ENCODE measurements at regions not wholly inside any gene's neighbourhood (a gene's known extent, or its start where the extent isn't known, plus 50 kb on each side); places are given as distances from the start of the nearest gene placed in this dataset.
A peak's percentile ranks its signal among the peaks of the same experiment; 100 is the strongest.

GRCh38 chr4:187042251-187042650 is 318.6 kb upstream of the FAT1 start:
- peaks cover 0 to 14% (median 4%) of the 10 kb centered on the region in 11 experiments; a peak in 6 of 22 replicates for H3K9me3 ChIP-seq (replicated peaks in 1 of 11)
- no peak overlapping the region for H3K4me3 ChIP-seq
- H3K4me1 ChIP-seq: no peaks in the 10 kb centered on the region
- no peak overlapping the region for H3K27ac ChIP-seq
- H3K9ac ChIP-seq: no peak overlapping the region
- no peaks in the 10 kb centered on the region for H3K27me3 ChIP-seq
- TF ChIP-seq Cebpa-rat (IDR thresholded peaks at IDR 0.05): no peak
- H3K36me3 ChIP-seq: no peaks in the 10 kb centered on the region
- H3K4me2 ChIP-seq: no peak overlapping the region
- no peaks in the 10 kb centered on the region for H4K20me1 ChIP-seq

GRCh38 chr4:187046471-187046870 is 322.8 kb upstream of the FAT1 start:
- TF ChIP-seq Cebpa-rat (IDR thresholded peaks at IDR 0.05): no peak

DNA sequence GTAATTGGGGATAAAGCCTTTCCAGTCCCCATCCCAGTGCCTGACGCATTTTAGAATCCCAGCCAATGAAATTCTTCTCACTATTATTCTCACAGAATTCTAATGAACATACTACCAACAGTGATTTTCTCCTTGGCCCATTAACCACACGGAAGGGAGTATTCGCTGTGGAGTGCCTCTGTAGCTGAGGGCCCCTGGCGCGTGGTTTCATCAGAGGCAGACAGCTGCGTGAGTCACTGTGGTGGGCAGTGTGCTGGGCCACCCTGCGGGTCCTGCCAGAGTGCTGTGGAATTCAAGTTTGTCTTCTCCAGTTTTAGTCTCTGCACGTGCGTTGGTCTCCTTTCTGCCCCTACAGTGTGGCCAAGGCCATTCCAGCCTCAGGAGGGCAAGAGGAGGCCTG is 335.4 kb upstream of the FAT1 start:
- Histone ChIP-seq H3K9ac (no peak overlapping the region), H3K9me3 (replicated peaks in 1 of 11) (peaks cover 0 to 36% (median 11%) of the 10 kb centered on the region in 11 experiments; a peak in 15 of 22 replicates), H3K27ac (no peak overlapping the region), H4K20me1 (no peaks in the 10 kb centered on the region), H3K4me1 (peaks cover 11 to 29% (median 27%) of the 10 kb centered on the region in 10 experiments; a peak in 19 of 20 replicates), H3K4me2 (peak overlapping the region in 7 of 11 experiments; percentile 28 to 75 (median 70); a peak in 10 of 22 replicates), H3K4me3 (no peak overlapping the region), H3K36me3 (no peaks in the 10 kb centered on the region), H3K27me3 (no peaks in the 10 kb centered on the region)
- no peak for TF ChIP-seq Cebpa-rat (IDR thresholded peaks at IDR 0.05)

More at GRCh38 chr4:187046471-187046870, 322.8 kb upstream of the FAT1 start:
- Histone ChIP-seq H3K4me1 (no peaks in the 10 kb centered on the region), H3K9me3 (replicated peaks in 1 of 11) (peaks cover 0 to 18% (median 4%) of the 10 kb centered on the region in 11 experiments; a peak in 5 of 22 replicates), H4K20me1 (no peaks in the 10 kb centered on the region), H3K4me2 (no peak overlapping the region), H3K27me3 (no peaks in the 10 kb centered on the region), H3K27ac (no peak overlapping the region), H3K4me3 (no peak overlapping the region), H3K9ac (no peak overlapping the region), H3K36me3 (no peaks in the 10 kb centered on the region)

- Histone ChIP-seq H3K4me2 (peak overlapping the region; percentile 28 to 75 (median 62)), H3K36me3 (no peaks in the 10 kb centered on the region), H4K20me1 (no peaks in the 10 kb centered on the region), H3K9ac (no peak overlapping the region), H3K27ac (no peak overlapping the region), H3K9me3 (replicated peaks in 1 of 11) (peaks cover 0 to 41% (median 12%) of the 10 kb centered on the region in 11 experiments; a peak in 15 of 22 replicates), H3K4me3 (peak overlapping the region in 1 of 10 experiments; percentile 16; a peak in 1 of 20 replicates), H3K4me1 (peaks cover 11 to 29% (median 27%) of the 10 kb centered on the region in 10 experiments; a peak in 19 of 20 replicates), H3K27me3 (no peaks in the 10 kb centered on the region)
- TF ChIP-seq Cebpa-rat (IDR thresholded peaks at IDR 0.05): no peak
Observed at GRCh38 chr4:187059895-187060294, 336.2 kb upstream of the FAT1 start.

DNA sequence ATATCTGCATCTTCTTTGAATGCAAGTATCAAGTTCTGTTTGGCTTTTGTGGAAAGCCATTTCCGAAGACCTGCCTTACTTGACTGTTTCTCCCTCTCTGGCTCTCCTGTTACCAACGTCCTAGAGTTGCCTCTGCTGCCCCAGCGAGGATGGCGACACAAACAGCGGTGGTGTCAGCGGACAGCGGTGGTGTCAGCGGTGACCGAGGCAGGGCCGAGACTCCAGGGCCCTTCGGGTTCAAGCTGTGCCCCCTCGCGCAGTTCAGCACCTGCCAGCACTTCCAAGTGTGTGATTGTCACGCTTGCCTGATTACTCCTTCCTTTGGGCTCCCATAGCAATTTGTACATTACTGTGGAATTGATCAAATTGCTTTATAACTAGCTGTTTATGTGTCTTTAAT is 336.9 kb upstream of the FAT1 start:
- H3K4me1 ChIP-seq: peaks cover 11 to 29% (median 27%) of the 10 kb centered on the region in 10 experiments; a peak in 19 of 20 replicates
- no peak for TF ChIP-seq Cebpa-rat (IDR thresholded peaks at IDR 0.05)
- H3K27ac ChIP-seq: no peak overlapping the region
- peak overlapping the region; percentile 28 to 75 (median 62); a peak in 20 of 22 replicates for H3K4me2 ChIP-seq
- peaks cover 0 to 41% (median 12%) of the 10 kb centered on the region in 11 experiments; a peak in 15 of 22 replicates for H3K9me3 ChIP-seq (replicated peaks in 1 of 11)
- no peaks in the 10 kb centered on the region for H3K27me3 ChIP-seq
- no peak overlapping the region for H3K9ac ChIP-seq
- no peaks in the 10 kb centered on the region for H4K20me1 ChIP-seq
- H3K4me3 ChIP-seq: no peak overlapping the region
- H3K36me3 ChIP-seq: no peaks in the 10 kb centered on the region

DNA sequence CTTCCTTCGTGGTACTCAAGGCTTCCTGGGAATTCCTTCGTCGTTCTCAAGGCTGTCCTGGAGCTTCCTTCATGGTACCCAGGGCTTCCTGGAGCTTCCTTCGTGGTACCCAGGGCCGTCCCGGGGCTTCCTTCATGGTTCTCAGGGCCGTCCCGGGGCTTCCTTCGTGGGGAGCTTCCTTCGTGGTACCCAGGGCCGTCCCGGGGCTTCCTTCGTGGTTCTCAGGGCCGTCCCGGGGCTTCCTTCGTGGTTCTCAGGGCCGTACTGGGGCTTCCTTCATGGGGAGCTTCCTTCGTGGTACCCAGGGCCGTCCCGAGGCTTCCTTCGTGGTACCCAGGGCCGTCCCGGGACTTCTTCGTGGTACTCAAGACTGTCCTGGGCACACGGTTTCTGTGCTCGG is 339.6 kb upstream of the FAT1 start:
- H3K4me1 ChIP-seq: peaks cover 11 to 29% (median 27%) of the 10 kb centered on the region in 10 experiments; a peak in 19 of 20 replicates
- no peak for TF ChIP-seq Cebpa-rat (IDR thresholded peaks at IDR 0.05)
- no peaks in the 10 kb centered on the region for H4K20me1 ChIP-seq
- H3K27ac ChIP-seq: no peak overlapping the region
- H3K36me3 ChIP-seq: no peaks in the 10 kb centered on the region
- 0 out of 22 replicates have a peak overlapping the region, but pooled peaks of 1 of the 11 experiments have one; percentile 15 for H3K4me2 ChIP-seq
- no peaks in the 10 kb centered on the region for H3K27me3 ChIP-seq
- H3K4me3 ChIP-seq: no peak overlapping the region
- H3K9ac ChIP-seq: no peak overlapping the region
- peaks cover 0 to 26% (median 12%) of the 10 kb centered on the region in 11 experiments; a peak in 15 of 22 replicates for H3K9me3 ChIP-seq (replicated peaks in 1 of 11)

GRCh38 chr4:187064033-187064432 is 340.4 kb upstream of the FAT1 start:
- no peaks in the 10 kb centered on the region for H3K27me3 ChIP-seq

DNA sequence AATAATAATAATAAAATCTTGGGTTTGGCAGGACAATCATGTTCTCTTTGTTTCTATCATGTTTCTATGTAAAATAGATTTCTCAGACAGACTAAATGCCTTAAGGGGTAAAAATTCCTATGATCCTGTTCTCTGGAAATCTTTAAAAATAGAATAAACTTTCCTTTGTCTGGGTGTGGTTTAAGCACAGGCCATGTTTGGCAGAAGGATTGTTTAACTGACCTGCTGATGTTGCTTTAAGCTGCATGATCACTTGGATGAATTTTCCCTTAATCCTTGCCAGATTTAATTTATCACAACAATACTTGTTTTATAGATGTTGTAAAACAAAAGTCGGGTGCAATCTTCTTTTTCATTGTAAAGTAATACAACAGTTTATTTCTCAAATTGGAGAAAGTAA is 341.7 kb upstream of the FAT1 start:
- H4K20me1 ChIP-seq: no peaks in the 10 kb centered on the region
- no peaks in the 10 kb centered on the region for H3K36me3 ChIP-seq
- peaks cover 0 to 22% (median 12%) of the 10 kb centered on the region in 11 experiments; a peak in 15 of 22 replicates for H3K9me3 ChIP-seq (replicated peaks in 1 of 11)
- no peak for TF ChIP-seq Cebpa-rat (IDR thresholded peaks at IDR 0.05)
- no peak overlapping the region for H3K9ac ChIP-seq
- peaks cover 2 to 14% (median 12%) of the 10 kb centered on the region in 10 experiments; a peak in 18 of 20 replicates for H3K4me1 ChIP-seq
- no peaks in the 10 kb centered on the region for H3K27me3 ChIP-seq
- H3K27ac ChIP-seq: no peak overlapping the region
- no peak overlapping the region for H3K4me2 ChIP-seq
- H3K4me3 ChIP-seq: no peak overlapping the region

More at GRCh38 chr4:187064033-187064432, 340.4 kb upstream of the FAT1 start:
- peaks cover 11 to 28% (median 26%) of the 10 kb centered on the region in 10 experiments; a peak in 19 of 20 replicates for H3K4me1 ChIP-seq
- no peak overlapping the region for H3K9ac ChIP-seq
- no peak overlapping the region for H3K4me3 ChIP-seq
- peaks cover 0 to 18% (median 12%) of the 10 kb centered on the region in 11 experiments; a peak in 15 of 22 replicates for H3K9me3 ChIP-seq (replicated peaks in 1 of 11)
- no peak overlapping the region for H3K4me2 ChIP-seq
- H3K36me3 ChIP-seq: no peaks in the 10 kb centered on the region
- H4K20me1 ChIP-seq: no peaks in the 10 kb centered on the region
- no peak for TF ChIP-seq Cebpa-rat (IDR thresholded peaks at IDR 0.05)
- H3K27ac ChIP-seq: no peak overlapping the region

- H3K4me3 ChIP-seq: no peak overlapping the region
- no peaks in the 10 kb centered on the region for H4K20me1 ChIP-seq
- no peak overlapping the region for H3K27ac ChIP-seq
- no peak overlapping the region for H3K9ac ChIP-seq
- no peak overlapping the region for H3K4me2 ChIP-seq
- peaks cover 0 to 22% (median 12%) of the 10 kb centered on the region in 11 experiments; a peak in 15 of 22 replicates for H3K9me3 ChIP-seq (replicated peaks in 1 of 11)
- no peak for TF ChIP-seq Cebpa-rat (IDR thresholded peaks at IDR 0.05)
- H3K4me1 ChIP-seq: peaks cover 0 to 10% (median 8%) of the 10 kb centered on the region in 10 experiments; a peak in 13 of 20 replicates
- no peaks in the 10 kb centered on the region for H3K36me3 ChIP-seq
- no peaks in the 10 kb centered on the region for H3K27me3 ChIP-seq
Observed at GRCh38 chr4:187065806-187066205, 342.1 kb upstream of the FAT1 start.

- Histone ChIP-seq H3K36me3 (no peaks in the 10 kb centered on the region), H4K20me1 (no peaks in the 10 kb centered on the region), H3K9ac (no peak overlapping the region), H3K4me2 (no peak overlapping the region), H3K4me3 (no peak overlapping the region), H3K27me3 (no peaks in the 10 kb centered on the region), H3K9me3 (replicated peaks in 1 of 11) (peaks cover 0 to 7% (median 0%) of the 10 kb centered on the region in 11 experiments; a peak in 2 of 22 replicates), H3K4me1 (no peaks in the 10 kb centered on the region), H3K27ac (no peak overlapping the region)
- no peak for TF ChIP-seq Cebpa-rat (IDR thresholded peaks at IDR 0.05)
Observed at GRCh38 chr4:187069398-187069797, 345.7 kb upstream of the FAT1 start.

Data from BLaER1 treated with 17β-estradiol and CSF1 and Interleukin-3, amounts not matched to agents 10 nM and 100 nM (cell line).